MM.1S (cell line): ENCODE measurements at regions not wholly inside any gene's neighbourhood (a gene's known extent, or its start where the extent isn't known, plus 50 kb on each side); places are given as distances from the start of the nearest gene placed in this dataset.

Experiments
- DNase-seq: peaks from one replicate; pipeline ENCODE4 v3.0.0-alpha.2; 2015
- H2AFZ ChIP-seq: fragments of 300-600 bp; sonication (generic); 2 replicates; pipeline ENCODE4 v1.6.0; 2016; ENCODE audit warnings: antibody characterized with exemption, low read length
- H3F3A ChIP-seq: fragments of 300-600 bp; sonication (generic); 2 replicates; pipeline ENCODE4 v1.6.1; 2016; ENCODE audit warnings: mild to moderate bottlenecking, antibody characterized with exemption, low read length, moderate library complexity, mixed read lengths; ENCODE audit not compliant: insufficient read depth
- H3K27ac ChIP-seq: fragments of 300-600 bp; sonication (generic); 2 replicates; pipeline ENCODE4 v1.5.1; 2016; ENCODE audit warnings: mild to moderate bottlenecking, low read length
- H3K27me3 ChIP-seq: fragments of 300-600 bp; sonication (generic); replicated peaks from 2 replicates; pipeline ENCODE4 v1.6.0; 2016; ENCODE audit warnings: low read length; ENCODE audit not compliant: insufficient read depth
- H3K36me3 ChIP-seq: fragments of 300-600 bp; sonication (generic); replicated peaks from 2 replicates; pipeline ENCODE4 v1.6.1; 2016; ENCODE audit warnings: mild to moderate bottlenecking, low read length, mixed read lengths; ENCODE audit not compliant: insufficient read depth
- H3K4me1 ChIP-seq: fragments of 300-600 bp; sonication (generic); 2 replicates; pipeline ENCODE4 v1.6.1; 2016; ENCODE audit warnings: low read length, mixed read lengths
- H3K4me2 ChIP-seq: fragments of 300-600 bp; sonication (generic); 2 replicates; pipeline ENCODE4 v1.6.0; 2016; ENCODE audit warnings: low read depth, low read length
- H3K4me3 ChIP-seq: fragments of 300-600 bp; sonication (generic); 2 replicates; pipeline ENCODE4 v1.5.1; 2016; ENCODE audit warnings: low read length, mixed read lengths
- H3K79me2 ChIP-seq: fragments of 300-600 bp; sonication (generic); 2 replicates; pipeline ENCODE4 v1.6.1; 2016; ENCODE audit warnings: mixed run types, low read length, mixed read lengths
- H3K9ac ChIP-seq: fragments of 300-600 bp; sonication (generic); 2 replicates; pipeline ENCODE4 v1.6.1; 2016; ENCODE audit warnings: low read length, mixed read lengths
- H3K9me2 ChIP-seq: fragments of 300-600 bp; sonication (generic); replicated peaks from 2 replicates; pipeline ENCODE4 v1.6.1; 2016; ENCODE audit warnings: mild to moderate bottlenecking, low read length, mixed read lengths; ENCODE audit not compliant: insufficient read depth
- H3K9me3 ChIP-seq: fragments of 300-600 bp; sonication (generic); replicated peaks from 2 replicates; pipeline ENCODE4 v1.6.1; 2016; ENCODE audit warnings: mild to moderate bottlenecking, low read length, mixed read lengths; ENCODE audit not compliant: insufficient read depth
- H4K20me1 ChIP-seq: fragments of 300-600 bp; sonication (generic); 2 replicates; pipeline ENCODE4 v1.6.1; 2016; ENCODE audit warnings: mild to moderate bottlenecking, low read length, moderate library complexity, mixed read lengths; ENCODE audit not compliant: insufficient read depth
- CTCF ChIP-seq: fragments of 300-600 bp; sonication (generic); IDR thresholded peaks from 2 replicates; pipeline ENCODE4 v1.5.1; 2016; ENCODE audit warnings: antibody characterized with exemption, low read length, mixed read lengths
- EZH2 ChIP-seq: fragments of 300-600 bp; sonication (generic); optimal IDR thresholded peaks from 2 replicates; pipeline ENCODE3; 2017; ENCODE audit warnings: low read depth, mild to moderate bottlenecking, antibody characterized with exemption, low read length, mixed read lengths
- EZH2phosphoT487 ChIP-seq: fragments of 300-600 bp; sonication (generic); IDR thresholded peaks from 2 replicates; pipeline ENCODE4 v1.6.1; 2018; ENCODE audit warnings: antibody characterized with exemption, low read length

- Histone ChIP-seq H3K27ac (no peak overlapping the region), H3K79me2 (no peaks in the 10 kb centered on the region), H2AFZ (no peak overlapping the region), H3F3A (no peaks in the 10 kb centered on the region), H3K9ac (no peak overlapping the region), H3K9me3 (no peaks in the 10 kb centered on the region), H3K4me3 (no peak overlapping the region), H3K4me2 (no peak overlapping the region), H3K36me3 (no peaks in the 10 kb centered on the region), H3K27me3 (no peaks in the 10 kb centered on the region), H4K20me1 (no peaks in the 10 kb centered on the region), H3K9me2 (no peaks in the 10 kb centered on the region), H3K4me1 (no peaks in the 10 kb centered on the region)
- TF ChIP-seq CTCF (no peak), EZH2 (no peak), EZH2phosphoT487 (no peak)
- no peak for DNase-seq
Observed at GRCh38 chr5:166618526-166618925, 1672.9 kb upstream of the WWC1 start.

- no peaks in the 10 kb centered on the region for H3F3A ChIP-seq
- H2AFZ ChIP-seq = no peak overlapping the region
- no peak overlapping the region for H3K27ac ChIP-seq
- H3K9me2 ChIP-seq = no peaks in the 10 kb centered on the region
- no peak for DNase-seq
- H3K36me3 ChIP-seq = no peaks in the 10 kb centered on the region
- no peaks in the 10 kb centered on the region for H3K27me3 ChIP-seq
- H3K79me2 ChIP-seq = no peaks in the 10 kb centered on the region
- no peak overlapping the region for H3K9ac ChIP-seq
- no peaks in the 10 kb centered on the region for H3K9me3 ChIP-seq
- H4K20me1 ChIP-seq = no peaks in the 10 kb centered on the region
- no peaks in the 10 kb centered on the region for H3K4me1 ChIP-seq
- H3K4me2 ChIP-seq = no peak overlapping the region
- no peak overlapping the region for H3K4me3 ChIP-seq
- no peak for TF ChIP-seq CTCF
- TF ChIP-seq EZH2 = no peak
- no peak for TF ChIP-seq EZH2phosphoT487
Observed at GRCh38 chr5:166624573-166624972, 1666.9 kb upstream of the WWC1 start.

- H4K20me1 ChIP-seq = no peaks in the 10 kb centered on the region
- TF ChIP-seq CTCF = no peak
- TF ChIP-seq EZH2 = no peak
- TF ChIP-seq EZH2phosphoT487 = no peak
Observed at GRCh38 chr5:166625210-166625865, 1666.1 kb upstream of the WWC1 start.

More at GRCh38 chr5:166625210-166625865, 1666.1 kb upstream of the WWC1 start:
- Histone ChIP-seq H3F3A (no peaks in the 10 kb centered on the region), H3K9me2 (no peaks in the 10 kb centered on the region), H3K79me2 (no peaks in the 10 kb centered on the region), H3K27ac (no peak overlapping the region), H3K9ac (no peak overlapping the region), H3K4me1 (no peaks in the 10 kb centered on the region), H3K36me3 (no peaks in the 10 kb centered on the region), H3K27me3 (no peaks in the 10 kb centered on the region), H3K4me2 (no peak overlapping the region), H3K4me3 (no peak overlapping the region), H3K9me3 (no peaks in the 10 kb centered on the region), H2AFZ (no peak overlapping the region)
- no peak for DNase-seq
